Endothelial cell of umbilical vein (primary cell): ENCODE measurements at regions not wholly inside any gene's neighbourhood (a gene's known extent, or its start where the extent isn't known, plus 50 kb on each side); places are given as distances from the start of the nearest gene placed in this dataset.

ENCODE experiments used
- BruUV-seq: library from RNA; stranded (reverse); fragments of 400-500 nt; replicated peaks from 2 replicates; lab custom pipeline; 2021; lab: Mats Ljungman, UMichigan
- CTCF ChIA-PET: fragments of 300-600, 350-600 bp; sonication (Branson Sonifier 250); formaldehyde crosslinking; loops from one replicate; lab custom pipeline; 2021; ENCODE audit warnings: antibody characterized with exemption, inconsistent platforms; lab: Charles Lee
- POLR2A ChIA-PET: fragments of 300-600, 350-600 bp; sonication (Branson Sonifier 250); formaldehyde crosslinking; loops from one replicate; lab custom pipeline; 2021; ENCODE audit warnings: antibody characterized with exemption, inconsistent platforms; lab: Charles Lee
- DNase-seq: peaks from one replicate; pipeline ENCODE4 v3.0.0-alpha.2; 2011; ENCODE audit warnings: low read depth, low spot score
- FAIRE-seq: peaks from 2 replicates; lab custom pipeline; 2011; peaks lifted over from hg19 to GRCh38; lab: Jason Lieb, UNC
- H2AFZ ChIP-seq: 2 replicates; pipeline ENCODE4 v1.6.0; 2012; ENCODE audit warnings: low read depth, low read length, control low read depth, inconsistent platforms
- H3K27ac ChIP-seq: 2 replicates; pipeline ENCODE4 v1.5.1; 2011; ENCODE audit warnings: low read depth, mild to moderate bottlenecking, control low read depth, low read length, moderate library complexity; ENCODE audit not compliant: insufficient read depth
- H3K27me3 ChIP-seq, 2 experiments: 2 replicates each; pipeline versions ENCODE4 v1.6.0 to v1.6.1; 2011; ENCODE audit warnings: low read length in 2 of 2, mixed read lengths in 1 of 2; ENCODE audit not compliant: control insufficient read depth in 2 of 2, insufficient read depth in 2 of 2
- H3K36me3 ChIP-seq, 2 experiments: 2 replicates in 1 of 2; 3 replicates in 1 of 2; pipeline ENCODE4 v1.5.1; 2011; ENCODE audit warnings: low read length in 2 of 2, mild to moderate bottlenecking in 1 of 2, moderate library complexity in 1 of 2; ENCODE audit not compliant: control insufficient read depth in 2 of 2, insufficient read depth in 2 of 2; ENCODE audit errors: extremely low read depth in 1 of 2
- H3K4me1 ChIP-seq: 3 replicates; pipeline ENCODE4 v1.5.1; 2011; ENCODE audit warnings: mild to moderate bottlenecking, low read length; ENCODE audit not compliant: control insufficient read depth, insufficient read depth; ENCODE audit errors: extremely low read depth
- H3K4me2 ChIP-seq: 2 replicates; pipeline ENCODE4 v1.6.1; 2011; ENCODE audit warnings: low read length, control low read depth, mixed read lengths; ENCODE audit not compliant: insufficient read depth
- H3K4me3 ChIP-seq, 3 experiments: fragments of 200-600 bp in 1 of 3; sonication (generic), shearing (Covaris generic) in 1 of 3; replicated peaks in 1 of 3; 2 replicates each; pipeline ENCODE4 v1.5.1; 2011 to 2016; ENCODE audit warnings: control low read depth in 3 of 3, low read length in 3 of 3, mild to moderate bottlenecking in 2 of 3, inconsistent platforms in 1 of 3, low read depth in 1 of 3, moderate library complexity in 1 of 3; ENCODE audit not compliant: insufficient read depth in 1 of 3
- H3K79me2 ChIP-seq: 2 replicates; pipeline ENCODE4 v1.6.0; 2012; ENCODE audit warnings: low read length, inconsistent platforms; ENCODE audit not compliant: control insufficient read depth, insufficient read depth
- H3K9ac ChIP-seq: replicated peaks from 2 replicates; pipeline ENCODE3; 2011; ENCODE audit warnings: low read length, control low read depth; ENCODE audit not compliant: insufficient read depth; ENCODE audit errors: extremely low read depth
- H3K9me1 ChIP-seq: replicated peaks from 3 replicates; pipeline ENCODE4 v1.6.0; 2011; ENCODE audit warnings: mild to moderate bottlenecking, low read length; ENCODE audit not compliant: control insufficient read depth, insufficient read depth; ENCODE audit errors: extremely low read depth
- H3K9me3 ChIP-seq: replicated peaks from 2 replicates; pipeline ENCODE4 v1.5.1; 2012; ENCODE audit warnings: low read length, inconsistent platforms; ENCODE audit not compliant: control insufficient read depth, insufficient read depth
- H4K20me1 ChIP-seq: replicated peaks from 2 replicates; pipeline ENCODE3; 2011; ENCODE audit warnings: mild to moderate bottlenecking, low read length; ENCODE audit not compliant: control insufficient read depth, insufficient read depth; ENCODE audit errors: extremely low read depth
- EZH2 ChIP-seq: IDR thresholded peaks from 2 replicates; pipeline ENCODE4 v1.6.1; 2012; ENCODE audit warnings: borderline replicate concordance, low read depth, mild to moderate bottlenecking, moderate library complexity, low read length, inconsistent platforms; ENCODE audit not compliant: severe bottlenecking
- FOS ChIP-seq: IDR thresholded peaks from 2 replicates; pipeline ENCODE4 v1.6.1; 2011; ENCODE audit warnings: mild to moderate bottlenecking, low read length, moderate library complexity, borderline replicate concordance; ENCODE audit not compliant: insufficient read depth
- GATA2 ChIP-seq: IDR thresholded peaks from 2 replicates; pipeline ENCODE4 v1.7.0; 2011; ENCODE audit warnings: low read depth, mild to moderate bottlenecking, moderate library complexity, mixed read lengths, low read length; ENCODE audit not compliant: insufficient read length, insufficient read depth
- JUN ChIP-seq: IDR thresholded peaks from 2 replicates; pipeline ENCODE4 v1.6.1; 2011; ENCODE audit warnings: borderline replicate concordance, low read depth; ENCODE audit not compliant: insufficient read length, insufficient read depth
- MYC ChIP-seq: IDR thresholded peaks from one replicate; pipeline ENCODE4 v1.6.1; 2011; ENCODE audit warnings: mild to moderate bottlenecking, low read depth, low read length
- POLR2A ChIP-seq: IDR thresholded peaks from 2 replicates; pipeline ENCODE4 v1.6.1; 2012; ENCODE audit warnings: low read depth, mild to moderate bottlenecking, control low read depth, low read length
- POLR2AphosphoS5 ChIP-seq: IDR thresholded peaks from 2 replicates; pipeline ENCODE4 v1.6.1; 2012; ENCODE audit warnings: low read depth, mild to moderate bottlenecking, control low read depth, low read length, moderate library complexity; ENCODE audit not compliant: insufficient read depth
- dilution Hi-C: fragments of 300-500 bp; cut with MboI; formaldehyde crosslinking; loops from one replicate; pipeline ENCODE4 v1.15.0; 2019; ENCODE audit warnings: low sequenced_read_pairs; ENCODE audit not compliant: extremely low pct_ligation_motif_present
- intact Hi-C: fragments of 100-400 bp; cut with micrococcal nuclease; formaldehyde crosslinking; loops from one replicate; pipeline ENCODE4 v1.10.0; 2022
- TF ChIP-seq, protein P1 (sequence below), 2 donors: IDR thresholded peaks; 1 replicate in 1 of 2; 2 replicates in 1 of 2; pipeline ENCODE4 v1.5.1; 2011; ENCODE audit warnings: low read length in 2 of 2, mild to moderate bottlenecking in 2 of 2, moderate library complexity in 2 of 2, control low read depth in 1 of 2, inconsistent platforms in 1 of 2, low read depth in 1 of 2; ENCODE audit not compliant: insufficient read depth in 1 of 2; ENCODE audit errors: extremely low read depth in 1 of 2
- TF ChIP-seq, protein P2 (sequence below): IDR thresholded peaks from 2 replicates; pipeline ENCODE4 v1.6.1; 2011; ENCODE audit not compliant: insufficient read depth, insufficient read length

DNA sequence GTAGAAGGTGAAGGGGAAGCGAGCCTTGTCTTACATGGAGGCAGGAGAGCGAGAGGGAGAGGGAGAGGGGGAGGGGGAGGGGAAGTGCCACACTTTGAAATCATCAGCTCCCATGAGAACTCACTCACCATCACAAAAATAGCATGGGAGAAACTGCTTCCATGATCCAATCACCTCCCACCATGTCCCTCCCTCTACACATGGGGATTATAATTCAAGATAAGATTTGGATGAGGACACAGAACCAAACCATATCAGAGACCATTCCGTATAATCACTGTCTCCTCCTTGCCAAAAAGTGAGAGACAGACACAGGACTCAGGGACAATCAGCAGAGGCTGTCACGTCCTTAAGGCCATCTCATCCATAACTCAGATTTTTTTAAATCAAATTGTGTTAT is 187.7 kb upstream of the TAS2R1 start:
- DNase-seq (no peak), FAIRE-seq (no peak)
- dilution Hi-C loops, result no loop called here
- H3K4me1 ChIP-seq, result no peaks in the 10 kb centered on the region
- intact Hi-C loops, result no loop called here
- H3K79me2 ChIP-seq, result no peaks in the 10 kb centered on the region
- H3K4me3 ChIP-seq, result no peak overlapping the region
- H3K4me2 ChIP-seq, result no peak overlapping the region
- ChIA-PET POLR2A (no interaction called here), CTCF (no interaction called here)
- no peaks in the 10 kb centered on the region for H3K27me3 ChIP-seq
- no peaks in the 10 kb centered on the region for H3K9me1 ChIP-seq
- TF ChIP-seq, protein P1, sequence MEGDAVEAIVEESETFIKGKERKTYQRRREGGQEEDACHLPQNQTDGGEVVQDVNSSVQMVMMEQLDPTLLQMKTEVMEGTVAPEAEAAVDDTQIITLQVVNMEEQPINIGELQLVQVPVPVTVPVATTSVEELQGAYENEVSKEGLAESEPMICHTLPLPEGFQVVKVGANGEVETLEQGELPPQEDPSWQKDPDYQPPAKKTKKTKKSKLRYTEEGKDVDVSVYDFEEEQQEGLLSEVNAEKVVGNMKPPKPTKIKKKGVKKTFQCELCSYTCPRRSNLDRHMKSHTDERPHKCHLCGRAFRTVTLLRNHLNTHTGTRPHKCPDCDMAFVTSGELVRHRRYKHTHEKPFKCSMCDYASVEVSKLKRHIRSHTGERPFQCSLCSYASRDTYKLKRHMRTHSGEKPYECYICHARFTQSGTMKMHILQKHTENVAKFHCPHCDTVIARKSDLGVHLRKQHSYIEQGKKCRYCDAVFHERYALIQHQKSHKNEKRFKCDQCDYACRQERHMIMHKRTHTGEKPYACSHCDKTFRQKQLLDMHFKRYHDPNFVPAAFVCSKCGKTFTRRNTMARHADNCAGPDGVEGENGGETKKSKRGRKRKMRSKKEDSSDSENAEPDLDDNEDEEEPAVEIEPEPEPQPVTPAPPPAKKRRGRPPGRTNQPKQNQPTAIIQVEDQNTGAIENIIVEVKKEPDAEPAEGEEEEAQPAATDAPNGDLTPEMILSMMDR (IDR thresholded peaks at IDR 0.05; ENCODE audit: extremely low read depth in 1 of 2, insufficient read depth in 1 of 2, low read depth in 1 of 2, low read length in 2 of 2), result no peak
- TF ChIP-seq JUN (no peak), MYC (no peak), POLR2A (no peak), POLR2AphosphoS5 (no peak), FOS (no peak), GATA2 (no peak), EZH2 (no peak)
- TF ChIP-seq, protein P2, sequence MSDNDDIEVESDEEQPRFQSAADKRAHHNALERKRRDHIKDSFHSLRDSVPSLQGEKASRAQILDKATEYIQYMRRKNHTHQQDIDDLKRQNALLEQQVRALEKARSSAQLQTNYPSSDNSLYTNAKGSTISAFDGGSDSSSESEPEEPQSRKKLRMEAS, result no peak
- no TSS peak for BruUV-seq
- no peak overlapping the region for H2AFZ ChIP-seq
- no peaks in the 10 kb centered on the region for H4K20me1 ChIP-seq
- H3K9me3 ChIP-seq, result peaks cover 2% of the 10 kb centered on the region
- H3K27ac ChIP-seq, result no peak overlapping the region
- H3K36me3 ChIP-seq, result no peaks in the 10 kb centered on the region
- H3K9ac ChIP-seq, result no peak overlapping the region
